K562 (cell line): ENCODE measurements at regions not wholly inside any gene's neighbourhood (a gene's known extent, or its start where the extent isn't known, plus 50 kb on each side); places are given as distances from the start of the nearest gene placed in this dataset.

ENCODE experiments used
- ATF1 ChIP-seq, 2 experiments: fragments of 450-650 bp in 1 of 2; IDR thresholded peaks; 2 replicates each; pipeline ENCODE4 v1.6.1; 2016; ENCODE audit warnings: missing compliant biosample characterization in 1 of 2, missing genetic modification characterization in 1 of 2
- BCOR ChIP-seq: fragments of 450-650 bp; IDR thresholded peaks from 2 replicates; pipeline ENCODE4 v1.6.1; 2016
- BHLHE40 ChIP-seq: IDR thresholded peaks from 2 replicates; pipeline ENCODE4 v1.6.1; 2011; ENCODE audit warnings: low read length, improper control_type of control experiment
- CBFA2T3 ChIP-seq: fragments of 450-650 bp; IDR thresholded peaks from 2 replicates; pipeline ENCODE4 v1.6.1; 2017
- CREB1 ChIP-seq, 2 experiments: sonication (generic) in 1 of 2; formaldehyde crosslinking in 1 of 2; IDR thresholded peaks; 2 replicates each; pipeline versions ENCODE4 v1.6.1 to v1.8.0; 2012 to 2022; ENCODE audit warnings: inconsistent platforms in 1 of 2, mild to moderate bottlenecking in 1 of 2, missing genetic modification reagents in 1 of 2, moderate library complexity in 1 of 2
- CXXC5 ChIP-seq: fragments of 250-450 bp; sonication (Bioruptor Pico); IDR thresholded peaks from 2 replicates; pipeline ENCODE4 v1.8.0; 2022; ENCODE audit warnings: inconsistent platforms, mild to moderate bottlenecking, moderate library complexity
- ELF1 ChIP-seq: fragments of 200-800 bp; sonication (Bioruptor generic); IDR thresholded peaks from 2 replicates; pipeline ENCODE4 v1.6.1; 2016; ENCODE audit warnings: missing genetic modification characterization, missing compliant biosample characterization
- ERF ChIP-seq: fragments of 450-650 bp; formaldehyde crosslinking; IDR thresholded peaks from 2 replicates; pipeline ENCODE4 v1.4.0; 2020; ENCODE audit warnings: mild to moderate bottlenecking, mixed read lengths
- FOSL1 ChIP-seq: fragments of 200-800 bp; sonication (Bioruptor generic); conservative IDR thresholded peaks from 2 replicates; pipeline ENCODE4 v1.6.1; 2016; ENCODE audit warnings: missing genetic modification characterization, missing compliant biosample characterization
- FOXJ2 ChIP-seq: fragments of 200-800 bp; sonication (Bioruptor generic); IDR thresholded peaks from 2 replicates; pipeline ENCODE4 v1.6.1; 2016; ENCODE audit warnings: missing genetic modification characterization, missing compliant biosample characterization
- FOXM1 ChIP-seq, 2 experiments: fragments of 450-650 bp in 1 of 2; sonication (generic) in 1 of 2; formaldehyde crosslinking in 1 of 2; IDR thresholded peaks; 2 replicates each; pipeline versions ENCODE4 v1.6.1 to v1.9.0; 2017 to 2022; ENCODE audit warnings: low read depth in 2 of 2, mild to moderate bottlenecking in 2 of 2, missing genetic modification reagents in 1 of 2, moderate library complexity in 1 of 2
- HNRNPLL ChIP-seq: fragments of 200-400 bp; formaldehyde crosslinking; IDR thresholded peaks from 2 replicates; pipeline ENCODE4 v1.6.1; 2017; ENCODE audit warnings: low read length, low read depth, mild to moderate bottlenecking; ENCODE audit not compliant: poor library complexity, severe bottlenecking
- HOXB6 ChIP-seq: fragments of 250-450 bp; sonication (Bioruptor Pico); IDR thresholded peaks from 2 replicates; pipeline ENCODE4 v1.5.1; 2022; ENCODE audit warnings: mild to moderate bottlenecking, borderline replicate concordance
- MTA2 ChIP-seq: fragments of 450-650 bp; IDR thresholded peaks from 2 replicates; pipeline ENCODE4 v1.6.1; 2016; ENCODE audit warnings: low read depth
- PKNOX1 ChIP-seq: fragments of 450-650 bp; IDR thresholded peaks from 2 replicates; pipeline ENCODE4 v1.6.1; 2016
- RCOR1 ChIP-seq, 2 experiments: IDR thresholded peaks; 2 replicates each; pipeline ENCODE4 v1.6.1; 2012; ENCODE audit warnings: low read depth in 2 of 2, low read length in 2 of 2, borderline replicate concordance in 1 of 2, improper control_type of control experiment in 1 of 2
- SAFB ChIP-seq: fragments of 200-400 bp; formaldehyde crosslinking; IDR thresholded peaks from 2 replicates; pipeline ENCODE4 v1.6.1; 2017; ENCODE audit warnings: low read depth, low read length, borderline replicate concordance
- SMARCC2 ChIP-seq: fragments of 450-650 bp; IDR thresholded peaks from 2 replicates; pipeline ENCODE4 v1.6.1; 2017; ENCODE audit warnings: antibody characterized with exemption, moderate library complexity, mild to moderate bottlenecking, low read depth
- TAL1 ChIP-seq: fragments of 450-650 bp; IDR thresholded peaks from 2 replicates; pipeline ENCODE4 v1.6.1; 2016; ENCODE audit warnings: mild to moderate bottlenecking
- TBL1XR1 ChIP-seq, 2 experiments: IDR thresholded peaks; 2 replicates each; pipeline ENCODE4 v1.6.1; 2012; ENCODE audit warnings: improper control_type of control experiment in 2 of 2, low read length in 2 of 2, mild to moderate bottlenecking in 1 of 2
- U2AF1 ChIP-seq: fragments of 200-400 bp; formaldehyde crosslinking; optimal IDR thresholded peaks from 2 replicates; pipeline ENCODE3; 2017; ENCODE audit warnings: mild to moderate bottlenecking, low read depth, low read length, moderate library complexity
- WHSC1 ChIP-seq: IDR thresholded peaks from one replicate; pipeline ENCODE4 v1.6.1; 2012; ENCODE audit warnings: low read length, control low read depth, inconsistent platforms
- ZC3H8 ChIP-seq: fragments of 450-650 bp; IDR thresholded peaks from 2 replicates; pipeline ENCODE4 v1.6.1; 2017
- ZNF3 ChIP-seq: fragments of 250-450 bp; sonication (Bioruptor Pico); IDR thresholded peaks from 2 replicates; pipeline ENCODE4 v1.5.0; 2021; ENCODE audit warnings: mild to moderate bottlenecking, moderate library complexity
- ZNF408 ChIP-seq: fragments of 250-450 bp; sonication (Bioruptor Pico); IDR thresholded peaks from 2 replicates; pipeline ENCODE4 v1.4.0; 2020; ENCODE audit warnings: low read depth, mild to moderate bottlenecking, moderate library complexity
- TF ChIP-seq, protein P1 (sequence below), 2 experiments: fragments of 200-800 bp in 1 of 2; sonication (Bioruptor generic) in 1 of 2; sonication (generic) in 1 of 2; formaldehyde crosslinking in 1 of 2; IDR thresholded peaks in 1 of 2; conservative IDR thresholded peaks in 1 of 2; 2 replicates each; pipeline versions ENCODE4 v1.5.0 to v1.6.1; 2016 to 2020; ENCODE audit warnings: missing compliant biosample characterization in 1 of 2, missing genetic modification characterization in 1 of 2, missing genetic modification reagents in 1 of 2
- TF ChIP-seq, protein P2 (sequence below): sonication (generic); formaldehyde crosslinking; IDR thresholded peaks from 2 replicates; pipeline ENCODE4 v1.5.0; 2020; ENCODE audit warnings: missing genetic modification reagents

GRCh38 chr1:229004066-229004833 lies 266.7 kb upstream of the RAB4A start (continued):
- TF ChIP-seq CXXC5 (CRISPR knock-in tag) (peak; percentile 87), MTA2 (peak; percentile 80), RCOR1 (IDR thresholded peaks at IDR 0.05; ENCODE audit: borderline replicate concordance in 1 of 2, low read depth in 2 of 2, low read length in 2 of 2) (peak in 1 of 2 experiments; percentile 51; a peak in 2 of 4 replicates), TBL1XR1 (IDR thresholded peaks at IDR 0.05; ENCODE audit: low read length in 2 of 2) (peak in 1 of 2 experiments; percentile 55; a peak in 1 of 4 replicates), ERF (CRISPR knock-in tag) (no peak), FOXJ2 (tag) (no peak), SAFB (no peak), TAL1 (peak; percentile 92), WHSC1 (no peak), FOSL1 (peak; percentile 53), U2AF1 (no peak), BHLHE40 (no peak), BCOR (0 out of 2 replicates have a peak, but pooled peaks have one; percentile 28), ATF1 (CRISPR knock-in tag; IDR thresholded peaks at IDR 0.05) (no peak), ATF1 (tag; IDR thresholded peaks at IDR 0.05) (peak; percentile 23; the same call in 1 of the 2 replicates), ZC3H8 (no peak), ZNF3 (CRISPR knock-in tag) (no peak), HOXB6 (CRISPR knock-in tag) (no peak), PKNOX1 (0 out of 2 replicates have a peak, but pooled peaks have one; percentile 4), CREB1 (IDR thresholded peaks at IDR 0.05) (peak; percentile 18; the same call in 1 of the 2 replicates), CREB1 (CRISPR knock-in tag; IDR thresholded peaks at IDR 0.05) (no peak), ELF1 (no peak), CBFA2T3 (peak; percentile 92), ZNF408 (no peak), SMARCC2 (peak; percentile 71), FOXM1 (IDR thresholded peaks at IDR 0.05; ENCODE audit: low read depth) (peak; percentile 68), FOXM1 (CRISPR knock-in tag; IDR thresholded peaks at IDR 0.05; ENCODE audit: low read depth) (no peak), HNRNPLL (no peak)
- TF ChIP-seq, protein P1, sequence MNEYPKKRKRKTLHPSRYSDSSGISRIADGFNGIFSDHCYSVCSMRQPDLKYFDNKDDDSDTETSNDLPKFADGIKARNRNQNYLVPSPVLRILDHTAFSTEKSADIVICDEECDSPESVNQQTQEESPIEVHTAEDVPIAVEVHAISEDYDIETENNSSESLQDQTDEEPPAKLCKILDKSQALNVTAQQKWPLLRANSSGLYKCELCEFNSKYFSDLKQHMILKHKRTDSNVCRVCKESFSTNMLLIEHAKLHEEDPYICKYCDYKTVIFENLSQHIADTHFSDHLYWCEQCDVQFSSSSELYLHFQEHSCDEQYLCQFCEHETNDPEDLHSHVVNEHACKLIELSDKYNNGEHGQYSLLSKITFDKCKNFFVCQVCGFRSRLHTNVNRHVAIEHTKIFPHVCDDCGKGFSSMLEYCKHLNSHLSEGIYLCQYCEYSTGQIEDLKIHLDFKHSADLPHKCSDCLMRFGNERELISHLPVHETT (CRISPR knock-in tag; conservative IDR thresholded peaks at IDR 0.05 in 1 of 2, IDR thresholded peaks at IDR 0.05 in 1 of 2): no peak
- TF ChIP-seq, protein P2, sequence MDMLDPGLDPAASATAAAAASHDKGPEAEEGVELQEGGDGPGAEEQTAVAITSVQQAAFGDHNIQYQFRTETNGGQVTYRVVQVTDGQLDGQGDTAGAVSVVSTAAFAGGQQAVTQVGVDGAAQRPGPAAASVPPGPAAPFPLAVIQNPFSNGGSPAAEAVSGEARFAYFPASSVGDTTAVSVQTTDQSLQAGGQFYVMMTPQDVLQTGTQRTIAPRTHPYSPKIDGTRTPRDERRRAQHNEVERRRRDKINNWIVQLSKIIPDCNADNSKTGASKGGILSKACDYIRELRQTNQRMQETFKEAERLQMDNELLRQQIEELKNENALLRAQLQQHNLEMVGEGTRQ (CRISPR knock-in tag): no peak
